ENCODE measurements at regions not wholly inside any gene's neighbourhood (a gene's known extent, or its start where the extent isn't known, plus 50 kb on each side); places are given as distances from the start of the nearest gene placed in this dataset.
A peak's percentile ranks its signal among the peaks of the same experiment; 100 is the strongest.

DNA sequence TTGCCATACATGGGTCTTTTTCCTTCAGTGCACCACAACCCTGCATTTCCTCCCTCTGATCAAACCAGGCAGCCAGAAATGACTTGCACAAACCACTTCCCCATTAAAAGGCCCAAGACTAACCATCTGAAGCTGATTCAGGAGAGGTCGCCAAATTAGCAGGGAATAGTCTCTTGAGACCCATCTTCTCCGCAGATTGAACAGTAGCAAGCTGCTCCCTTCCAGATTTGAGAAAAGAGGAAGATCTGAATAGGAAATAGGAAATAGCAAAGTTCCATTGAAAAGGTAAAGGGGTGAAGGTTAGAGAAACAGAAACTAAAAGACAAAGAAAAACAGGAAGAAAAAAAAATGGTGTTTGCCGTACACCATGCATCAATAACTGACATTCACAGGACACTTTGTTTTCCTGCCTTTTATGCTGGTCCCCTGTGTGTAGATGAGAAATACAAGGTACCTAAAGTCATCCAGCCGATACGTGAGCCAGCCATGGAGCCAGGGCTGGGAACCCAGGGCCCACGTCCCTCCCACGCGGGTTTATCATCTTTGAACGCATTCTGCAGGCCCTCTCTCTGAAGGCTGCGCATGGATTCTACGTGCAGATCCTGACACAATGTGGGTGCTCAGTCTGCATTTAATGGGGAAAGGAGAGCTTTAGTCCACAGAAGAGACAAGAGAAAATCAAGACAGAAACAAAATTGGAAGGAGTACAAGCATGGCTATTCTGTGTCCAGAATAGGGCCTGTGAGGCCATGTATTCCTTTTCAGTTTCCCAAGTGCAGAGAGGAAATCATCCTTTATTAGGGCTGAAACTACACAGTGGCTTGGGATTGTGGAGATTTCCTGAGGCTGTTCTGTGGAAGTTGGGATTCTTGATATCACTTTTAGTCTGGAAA lies 268.4 kb upstream of the NPVF start:
- DNase-seq (no peak), ATAC-seq (peak in 1 of 2 donors; percentile 45)
- Histone ChIP-seq H3K27ac (peak overlapping the region; percentile 51), H3K36me3 (no peaks in the 10 kb centered on the region), H3K4me3 (peak overlapping the region; percentile 15), H3K9me3 (no peaks in the 10 kb centered on the region), H3K27me3 (ENCODE audit: low read depth) (no peaks in the 10 kb centered on the region), H3K4me1 (peaks cover 10% of the 10 kb centered on the region)
- intact Hi-C loops (cut with DNase I) = no loop called here
- TF ChIP-seq, protein P1, sequence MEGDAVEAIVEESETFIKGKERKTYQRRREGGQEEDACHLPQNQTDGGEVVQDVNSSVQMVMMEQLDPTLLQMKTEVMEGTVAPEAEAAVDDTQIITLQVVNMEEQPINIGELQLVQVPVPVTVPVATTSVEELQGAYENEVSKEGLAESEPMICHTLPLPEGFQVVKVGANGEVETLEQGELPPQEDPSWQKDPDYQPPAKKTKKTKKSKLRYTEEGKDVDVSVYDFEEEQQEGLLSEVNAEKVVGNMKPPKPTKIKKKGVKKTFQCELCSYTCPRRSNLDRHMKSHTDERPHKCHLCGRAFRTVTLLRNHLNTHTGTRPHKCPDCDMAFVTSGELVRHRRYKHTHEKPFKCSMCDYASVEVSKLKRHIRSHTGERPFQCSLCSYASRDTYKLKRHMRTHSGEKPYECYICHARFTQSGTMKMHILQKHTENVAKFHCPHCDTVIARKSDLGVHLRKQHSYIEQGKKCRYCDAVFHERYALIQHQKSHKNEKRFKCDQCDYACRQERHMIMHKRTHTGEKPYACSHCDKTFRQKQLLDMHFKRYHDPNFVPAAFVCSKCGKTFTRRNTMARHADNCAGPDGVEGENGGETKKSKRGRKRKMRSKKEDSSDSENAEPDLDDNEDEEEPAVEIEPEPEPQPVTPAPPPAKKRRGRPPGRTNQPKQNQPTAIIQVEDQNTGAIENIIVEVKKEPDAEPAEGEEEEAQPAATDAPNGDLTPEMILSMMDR (IDR thresholded peaks at IDR 0.05) = no peak

DNA sequence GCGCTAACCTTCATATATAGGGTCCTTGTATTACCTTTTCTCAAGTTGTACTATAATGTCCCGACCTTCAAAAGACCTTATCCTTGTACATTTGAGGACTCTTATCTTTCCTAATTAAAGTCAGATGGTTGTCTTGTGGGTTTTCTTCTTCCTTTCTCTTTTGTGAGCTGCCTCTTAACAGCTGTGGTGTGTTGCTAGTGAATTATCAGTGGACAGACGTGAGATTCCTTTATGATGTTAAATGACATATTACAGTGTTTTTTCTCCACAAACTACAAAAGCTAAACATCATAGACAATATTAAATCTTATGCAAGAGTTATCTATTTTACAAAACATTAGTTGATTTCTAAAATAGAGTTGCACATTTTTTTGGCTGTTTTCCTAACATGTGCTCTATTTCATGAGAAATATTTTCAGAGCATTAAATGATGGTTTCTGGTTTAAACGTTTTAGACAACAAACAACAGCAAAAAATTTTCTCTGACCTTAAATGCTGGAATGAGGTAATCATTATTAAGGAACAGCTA lies 272.2 kb upstream of the NPVF start:
- Histone ChIP-seq H3K27ac (no peak overlapping the region), H3K4me1 (peaks cover 10% of the 10 kb centered on the region), H3K9me3 (no peaks in the 10 kb centered on the region), H3K4me3 (no peak overlapping the region), H3K36me3 (no peaks in the 10 kb centered on the region), H3K27me3 (ENCODE audit: low read depth) (no peaks in the 10 kb centered on the region)
- intact Hi-C loops (cut with DNase I) = no loop called here
- TF ChIP-seq, protein P1 (IDR thresholded peaks at IDR 0.05) = no peak
- no peak for DNase-seq
- no peak for ATAC-seq

DNA sequence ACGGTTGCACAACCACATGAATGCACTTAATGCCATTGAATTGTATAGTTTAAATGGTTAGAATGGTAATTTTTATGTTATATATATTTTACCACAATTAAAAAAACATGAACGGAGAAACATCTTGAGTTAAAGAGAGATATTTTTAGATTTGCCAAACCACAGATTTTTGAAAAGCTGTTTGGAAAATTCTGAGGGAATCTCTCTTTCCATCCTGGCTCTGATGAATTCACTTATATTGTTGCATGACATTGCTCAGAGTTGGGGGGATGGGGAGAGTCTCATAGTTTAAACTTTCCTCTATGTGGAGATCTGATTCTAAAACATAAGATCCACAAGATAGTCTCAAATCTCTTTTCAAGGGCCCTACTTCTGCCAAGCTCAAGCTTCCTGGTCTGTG lies 275.0 kb upstream of the NPVF start:
- Histone ChIP-seq H3K27ac (no peak overlapping the region), H3K4me1 (no peaks in the 10 kb centered on the region), H3K27me3 (ENCODE audit: low read depth) (no peaks in the 10 kb centered on the region), H3K36me3 (no peaks in the 10 kb centered on the region), H3K4me3 (no peak overlapping the region), H3K9me3 (no peaks in the 10 kb centered on the region)
- DNase-seq (no peak), ATAC-seq (no peak)
- TF ChIP-seq, protein P1 (IDR thresholded peaks at IDR 0.05) = no peak
- intact Hi-C loops (cut with DNase I) = no loop called here

GRCh38 chr7:25512061-25512687 lies 283.9 kb upstream of the NPVF start:
- H3K36me3 ChIP-seq = no peaks in the 10 kb centered on the region
- DNase-seq (no peak), ATAC-seq (no peak)
- intact Hi-C loops (cut with DNase I) = no loop called here
- H3K4me1 ChIP-seq = no peaks in the 10 kb centered on the region
- no peaks in the 10 kb centered on the region for H3K9me3 ChIP-seq
- H3K4me3 ChIP-seq = no peak overlapping the region
- no peak overlapping the region for H3K27ac ChIP-seq
- no peaks in the 10 kb centered on the region for H3K27me3 ChIP-seq (ENCODE audit: low read depth)
- TF ChIP-seq, protein P1 (IDR thresholded peaks at IDR 0.05) = no peak

GRCh38 chr7:25515633-25516275 lies 287.5 kb upstream of the NPVF start:
- Histone ChIP-seq H3K27ac (no peak overlapping the region), H3K4me3 (no peak overlapping the region), H3K9me3 (no peaks in the 10 kb centered on the region), H3K4me1 (no peaks in the 10 kb centered on the region), H3K27me3 (ENCODE audit: low read depth) (no peaks in the 10 kb centered on the region), H3K36me3 (no peaks in the 10 kb centered on the region)
- TF ChIP-seq, protein P1 (IDR thresholded peaks at IDR 0.05) = no peak
- DNase-seq = no peak
- no peak for ATAC-seq
- intact Hi-C loops (cut with DNase I) = no loop called here

Data from lower lobe of right lung (tissue), 2 donors.